NK-92 treated with Interleukin-12 subunit alpha and Interleukin-12 subunit beta, amount 100 ng/mL, for 24 hours (cell line): ENCODE measurements at regions not wholly inside any gene's neighbourhood (a gene's known extent, or its start where the extent isn't known, plus 50 kb on each side); places are given as distances from the start of the nearest gene placed in this dataset.
"Not testable (repeated sequence)": the region's sequence is repeated elsewhere in the genome, so short reads cannot be mapped to it uniquely, and the experiment has no call there.

ENCODE experiments used
- DNase-seq: peaks from one replicate; lab custom pipeline; 2025; lab: John Stamatoyannopoulos, UW

DNA sequence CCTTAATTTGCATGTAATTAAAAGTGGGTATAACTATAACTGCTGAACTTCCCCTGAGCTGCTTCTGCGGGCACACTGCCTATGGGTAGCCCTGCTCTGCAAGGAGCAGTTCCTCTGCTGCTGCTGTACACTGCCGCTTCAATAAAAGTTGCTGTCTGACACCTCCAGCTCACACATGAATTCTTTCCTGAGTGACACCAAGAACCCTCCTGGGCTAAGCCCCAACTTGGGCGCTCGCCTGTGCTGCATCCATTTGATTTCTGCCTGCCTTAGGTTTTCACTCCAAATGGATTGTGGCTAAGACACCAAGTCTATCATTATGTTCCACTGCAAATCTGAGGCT, 215.7 kb downstream of the ANAPC1 start:
- no peak for DNase-seq

DNA sequence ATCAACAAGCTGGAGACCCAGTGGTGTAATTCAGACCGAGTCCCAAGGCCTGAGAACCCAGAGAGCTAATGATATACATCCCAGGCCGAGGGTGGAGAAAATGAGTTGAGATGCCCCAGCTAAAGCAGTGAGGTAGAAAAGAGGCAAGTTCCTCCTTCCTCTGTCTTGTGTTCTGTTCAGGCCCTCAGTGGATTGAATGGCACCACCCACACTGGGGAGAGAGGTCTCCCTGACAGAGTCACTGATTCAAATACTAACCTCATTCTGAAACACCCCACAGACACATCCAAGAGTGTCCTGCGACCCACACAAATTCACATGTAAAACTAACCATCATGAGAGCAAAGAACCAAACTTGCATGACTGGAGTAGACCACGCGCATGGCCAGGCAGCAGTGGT, 215.3 kb downstream of the ANAPC1 start:
- no peak for DNase-seq

DNA sequence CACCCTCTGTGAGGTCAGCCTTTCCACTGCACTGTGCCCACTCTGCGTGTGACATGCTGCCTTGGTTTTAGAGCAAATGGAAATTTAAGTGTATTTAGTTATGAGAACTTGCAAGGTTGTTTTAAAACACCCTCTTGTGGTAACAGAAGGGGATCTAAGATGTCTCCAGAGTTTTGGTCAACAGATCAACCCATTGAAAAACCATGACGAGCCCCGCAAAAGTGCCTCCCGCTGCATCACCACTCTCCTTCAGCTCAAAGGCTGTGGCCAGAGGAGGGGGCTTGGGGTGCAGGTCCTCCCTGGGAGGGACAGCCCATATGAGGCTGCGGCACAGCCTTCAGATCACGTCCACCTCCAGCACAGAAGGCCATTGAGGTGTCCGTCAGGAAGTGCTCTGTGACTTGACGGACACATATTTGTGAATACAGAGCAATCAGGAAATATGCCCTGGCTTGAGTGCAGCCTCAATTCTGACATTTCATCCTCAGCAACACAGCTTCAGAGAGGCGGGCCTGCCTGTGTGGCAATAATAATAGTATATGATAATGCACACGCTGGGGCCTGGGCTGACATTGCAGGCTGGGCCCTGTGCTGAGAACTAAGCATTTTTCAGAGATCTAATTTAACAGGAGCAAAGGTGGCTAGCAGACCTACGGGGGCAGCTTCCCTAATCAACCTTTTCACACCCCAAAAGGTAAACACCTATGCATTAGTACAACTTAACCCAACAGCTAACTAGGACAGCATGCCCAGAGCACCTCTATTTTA, 213.9 kb downstream of the ANAPC1 start:
- DNase-seq, result no peak

DNA sequence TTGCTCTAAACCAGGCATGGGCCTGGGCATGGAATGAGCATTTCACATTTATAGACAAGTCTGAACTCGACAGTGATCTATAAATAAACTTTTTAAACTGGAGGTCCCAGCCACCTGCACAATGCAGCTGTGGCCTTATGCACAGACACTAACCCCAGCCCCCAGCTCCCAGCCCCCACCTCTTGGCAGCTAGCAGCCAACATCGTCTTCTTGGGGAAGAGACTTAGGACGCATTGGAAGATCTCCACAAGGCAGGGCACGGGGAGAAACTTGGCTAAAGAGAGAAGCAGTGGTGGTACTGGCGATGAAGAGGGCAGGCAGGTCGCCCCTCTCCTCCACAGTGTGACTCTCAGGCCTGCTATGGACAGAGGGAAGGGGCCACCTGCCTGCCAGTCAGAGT, 213.2 kb downstream of the ANAPC1 start:
- no peak for DNase-seq

DNA sequence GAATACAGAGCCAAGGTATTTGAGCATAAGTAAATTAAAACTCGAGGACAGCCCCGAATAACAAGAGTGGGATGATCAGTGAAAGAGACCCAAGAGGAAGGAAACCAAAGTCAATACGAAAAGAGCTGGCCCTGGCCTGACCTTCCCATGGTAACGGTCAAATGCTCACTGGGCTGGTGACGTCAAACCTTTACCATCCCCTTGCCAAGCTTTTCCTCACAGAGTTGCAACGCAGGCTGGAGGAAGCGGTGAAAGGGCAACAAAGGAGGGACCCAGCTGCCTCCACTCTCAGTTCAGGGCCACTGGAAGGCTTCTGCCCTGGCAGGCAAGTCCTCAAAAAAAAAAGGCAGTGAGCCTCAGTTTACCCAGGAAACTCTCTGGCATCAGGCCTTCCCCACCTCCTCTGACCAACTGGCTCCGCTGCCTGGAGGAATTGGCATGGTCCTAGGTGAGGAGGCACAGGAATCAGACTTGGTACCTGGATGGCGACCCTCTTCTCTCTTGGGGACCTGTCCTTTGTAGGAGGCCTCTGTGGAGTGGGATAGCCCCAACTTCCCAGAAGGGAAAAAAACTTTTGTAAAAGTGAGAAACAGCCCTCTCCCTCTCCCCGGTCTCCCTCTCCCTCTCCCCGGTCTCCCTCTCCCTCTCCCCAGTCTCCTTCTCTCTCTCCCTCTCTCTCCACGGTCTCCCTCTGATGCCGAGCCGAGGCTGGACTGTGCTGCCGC, 212.4 kb downstream of the ANAPC1 start:
- DNase-seq, result no peak

DNA sequence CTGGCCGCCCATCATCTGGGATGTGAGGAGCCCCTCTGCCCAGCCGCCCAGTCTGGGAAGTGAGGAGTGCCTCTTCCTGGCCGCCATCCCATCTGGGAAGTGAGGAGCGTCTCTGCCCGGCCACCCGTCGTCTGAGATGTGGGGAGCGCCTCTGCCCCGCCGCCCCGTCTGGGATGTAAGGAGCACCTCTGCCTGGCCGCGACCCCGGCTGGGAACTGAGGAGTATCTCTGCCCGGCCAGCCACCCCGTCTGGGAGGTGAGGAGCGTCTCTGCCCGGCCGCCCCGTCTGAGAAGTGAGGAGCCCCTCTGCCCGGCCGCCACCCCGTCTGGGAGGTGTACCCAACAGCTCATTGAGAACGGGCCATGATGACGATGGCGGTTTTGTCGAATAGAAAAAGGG, 211.4 kb downstream of the ANAPC1 start:
- not testable (repeated sequence) for DNase-seq

DNA sequence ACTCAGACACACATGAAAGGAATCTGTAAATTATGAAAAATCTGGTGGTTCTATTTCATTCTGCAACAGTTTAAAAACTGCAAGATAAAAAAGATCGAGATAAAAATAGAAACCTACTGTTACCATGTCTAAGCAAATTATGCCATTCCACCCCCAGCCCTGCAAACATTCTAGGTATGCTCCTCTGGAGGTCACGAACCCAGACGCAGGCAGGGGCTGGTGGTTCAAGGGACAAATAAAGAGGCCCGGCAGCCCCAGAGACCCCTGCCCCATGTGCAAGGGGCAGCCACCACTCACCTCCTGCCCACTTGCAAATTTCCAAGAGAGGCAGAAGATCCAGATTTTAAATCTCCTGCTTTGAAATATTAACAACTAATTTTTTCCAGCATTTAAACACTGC, 210.5 kb downstream of the ANAPC1 start:
- no peak for DNase-seq

DNA sequence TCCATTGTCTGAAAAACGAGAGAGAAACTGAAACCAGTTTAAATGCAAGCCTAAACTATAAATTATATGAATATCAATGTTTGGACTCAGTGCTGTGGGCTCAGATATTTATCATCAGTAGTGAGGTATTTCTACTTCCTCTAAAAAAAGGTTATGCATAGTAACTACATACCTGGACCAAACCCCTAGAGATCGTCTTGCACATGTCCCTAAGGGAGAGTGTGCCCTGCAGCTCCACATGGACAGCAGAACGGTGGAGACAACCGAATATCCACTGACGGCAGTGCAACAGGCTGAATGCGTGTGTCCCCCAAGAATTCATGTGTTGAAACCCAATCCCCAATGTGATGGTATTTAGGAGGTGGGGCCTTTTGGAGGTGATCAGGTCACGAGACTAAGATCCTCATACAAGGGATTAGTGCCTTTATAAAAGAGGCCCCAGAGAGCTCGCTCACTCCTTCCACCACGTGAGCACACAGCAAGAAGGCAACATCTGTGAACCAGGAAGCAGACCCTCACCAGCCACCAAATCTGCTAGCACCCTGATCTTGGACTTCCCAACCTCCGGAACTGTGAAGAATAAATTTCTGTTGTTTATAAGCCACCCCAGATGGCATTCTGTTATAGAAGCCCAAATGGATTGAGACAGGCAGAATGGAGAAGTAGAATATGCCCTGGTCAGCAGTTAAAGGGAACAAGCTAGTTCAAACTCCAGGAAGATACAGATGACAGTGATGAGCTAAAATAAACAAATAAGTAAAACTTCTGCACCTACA, 208.4 kb downstream of the ANAPC1 start:
- DNase-seq, result no peak

DNA sequence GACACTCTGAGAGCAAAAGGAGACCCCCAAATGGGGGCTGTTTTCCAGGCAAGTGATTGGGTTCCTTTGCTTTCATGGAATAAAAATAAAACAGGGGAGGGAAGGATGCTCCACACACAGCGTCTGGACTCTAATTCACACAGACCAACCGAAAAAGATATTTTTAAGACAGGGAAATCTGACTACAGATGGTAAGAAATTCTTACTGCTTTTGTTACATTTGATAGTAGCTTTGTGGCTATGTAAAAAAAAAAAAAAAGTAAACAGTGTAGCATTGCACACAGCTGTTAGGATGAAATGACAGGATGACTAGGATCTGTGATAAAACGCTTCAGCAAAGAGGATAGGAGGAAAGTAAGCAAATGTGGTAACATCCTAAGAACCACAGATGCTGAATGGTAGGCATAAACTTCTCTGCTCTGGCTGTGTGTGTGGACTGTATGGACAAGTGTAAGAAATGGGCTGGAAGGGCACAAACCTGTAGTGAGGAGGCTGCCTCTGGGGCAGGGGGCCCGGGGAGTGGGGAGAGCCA, 207.6 kb downstream of the ANAPC1 start:
- DNase-seq, result no peak

DNA sequence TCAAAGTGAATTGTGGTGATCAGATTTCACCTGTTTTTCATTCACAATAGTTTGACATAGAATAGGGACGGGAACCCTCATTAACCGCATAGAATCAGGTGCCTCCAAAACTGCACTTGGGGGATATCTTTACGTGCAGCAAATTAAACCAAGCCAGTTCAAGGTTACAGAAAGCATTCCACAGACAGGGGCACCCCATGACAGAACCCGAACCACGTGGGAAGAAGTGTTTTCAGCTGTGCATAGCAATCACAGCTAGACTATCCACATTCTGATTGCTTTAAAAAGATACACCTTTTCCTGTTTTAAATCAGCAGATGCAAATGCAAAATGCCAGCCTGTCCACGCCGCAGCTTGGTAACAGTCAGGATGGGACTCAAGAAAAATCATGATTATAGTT, 205.8 kb downstream of the ANAPC1 start:
- no peak for DNase-seq

DNA sequence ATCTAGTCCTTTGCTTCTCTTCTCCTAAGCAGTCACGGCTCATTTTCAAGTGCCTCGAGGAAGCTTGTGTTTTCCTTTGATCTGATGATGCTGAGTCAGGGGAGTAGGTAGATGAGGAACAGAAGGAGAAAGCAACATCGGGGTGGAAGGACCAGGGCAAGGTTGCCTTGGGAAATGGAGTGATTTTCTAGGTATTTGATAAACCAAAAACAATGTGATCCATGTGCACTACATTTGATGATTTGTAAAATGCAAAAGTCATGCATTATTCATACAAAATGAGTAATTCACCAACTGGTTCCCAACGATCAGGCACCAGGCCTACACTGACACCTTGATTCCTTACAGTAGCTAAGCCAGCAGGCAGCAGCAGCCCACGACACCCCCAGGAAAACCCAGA, 205.3 kb downstream of the ANAPC1 start:
- no peak for DNase-seq

DNA sequence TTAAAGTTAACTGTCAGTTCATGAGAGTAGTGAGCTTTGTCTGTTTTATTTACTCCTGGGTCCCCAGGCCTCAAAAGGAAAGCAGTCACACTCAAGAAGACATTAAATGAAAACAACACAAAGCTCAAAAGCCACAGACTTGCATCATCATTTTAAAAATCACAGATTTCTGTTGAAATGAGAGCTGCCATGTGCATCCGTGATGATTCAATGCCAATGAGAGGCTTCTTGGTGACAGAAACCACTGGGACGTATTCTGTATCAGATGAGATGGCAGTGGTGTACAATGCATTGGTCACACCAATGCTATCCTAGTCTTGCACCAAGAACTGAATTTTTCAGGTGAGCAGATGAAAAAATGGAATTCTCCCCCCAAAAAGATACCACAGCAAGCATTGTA, 204.8 kb downstream of the ANAPC1 start:
- DNase-seq, result peak; percentile 33

DNA sequence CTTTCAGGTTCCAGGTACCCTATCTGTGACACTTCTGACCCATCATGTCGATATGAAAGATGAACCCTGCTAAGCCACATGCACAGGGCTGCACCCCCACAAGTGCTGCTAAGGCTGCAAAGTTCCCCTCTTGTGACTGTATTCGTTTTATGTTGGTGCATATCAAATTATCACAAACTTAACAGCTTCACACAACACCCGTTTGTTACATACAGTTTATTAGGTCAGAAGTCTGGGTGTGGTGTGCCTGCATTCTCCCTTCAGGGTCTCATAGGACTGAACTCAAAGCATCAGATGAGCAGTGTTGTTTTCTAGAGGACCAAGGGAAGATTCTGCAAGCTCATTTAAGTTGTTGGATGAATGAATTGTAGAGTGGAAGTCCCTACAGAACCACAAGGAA, 199.4 kb downstream of the ANAPC1 start:
- DNase-seq, result no peak

DNA sequence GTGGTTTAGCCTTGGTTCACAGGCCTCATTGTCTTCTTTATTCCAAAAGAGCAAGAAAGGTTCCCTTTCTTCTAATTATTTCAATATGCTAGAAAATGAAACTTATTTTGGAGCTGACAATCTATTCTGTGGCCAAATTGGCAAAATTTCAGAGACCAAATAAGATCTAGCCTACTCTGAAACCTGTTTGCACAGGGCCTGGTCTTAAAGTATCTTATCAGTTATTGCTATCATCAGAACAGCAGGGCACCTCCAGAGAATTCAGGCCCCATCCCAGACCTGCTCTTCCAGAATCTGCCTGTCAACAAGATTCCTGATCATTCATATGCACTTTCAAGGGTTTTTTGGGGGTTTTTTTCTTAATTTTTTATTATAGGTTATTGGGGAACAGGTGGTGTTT, 198.7 kb downstream of the ANAPC1 start:
- no peak for DNase-seq

DNA sequence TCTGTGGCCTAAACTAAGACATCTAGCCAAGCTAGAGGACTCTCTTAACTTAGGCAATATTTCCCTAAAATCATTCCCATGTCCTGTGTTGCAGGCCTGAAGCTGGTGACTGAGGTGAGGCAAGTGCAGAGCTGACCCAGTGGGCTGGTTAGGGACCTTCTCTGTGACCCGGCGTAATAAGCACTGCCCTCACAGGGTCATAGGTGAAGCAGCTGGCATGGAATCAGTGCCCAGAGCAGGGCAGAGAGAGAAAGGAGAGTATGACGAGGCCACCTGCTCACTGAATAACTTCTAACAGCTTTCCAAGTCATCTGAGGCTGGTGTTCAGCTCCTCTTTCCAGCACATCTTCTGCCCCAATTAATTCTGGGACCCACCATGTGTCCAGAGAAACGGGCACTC, 197.0 kb downstream of the ANAPC1 start:
- no peak for DNase-seq

DNA sequence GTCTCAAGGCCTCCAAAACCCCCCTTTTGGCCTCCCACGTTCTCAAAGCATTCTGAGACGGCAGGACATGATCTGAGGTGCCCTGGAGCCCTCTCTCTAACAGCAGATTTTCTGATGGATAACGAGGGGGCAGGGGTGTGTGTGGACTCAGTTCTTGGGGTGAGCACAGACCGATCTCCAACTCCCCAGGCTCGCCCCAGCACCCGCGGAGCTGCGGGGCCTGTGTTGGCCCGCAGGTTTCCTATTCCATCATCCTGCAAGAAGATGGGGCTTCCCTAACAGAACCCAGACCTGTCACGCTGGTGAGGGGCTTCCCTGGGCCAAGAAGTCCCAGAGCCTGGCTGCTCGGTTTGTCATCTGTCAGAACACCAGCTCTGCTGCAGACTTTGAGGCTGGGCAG, 196.1 kb downstream of the ANAPC1 start:
- DNase-seq, result no peak

DNA sequence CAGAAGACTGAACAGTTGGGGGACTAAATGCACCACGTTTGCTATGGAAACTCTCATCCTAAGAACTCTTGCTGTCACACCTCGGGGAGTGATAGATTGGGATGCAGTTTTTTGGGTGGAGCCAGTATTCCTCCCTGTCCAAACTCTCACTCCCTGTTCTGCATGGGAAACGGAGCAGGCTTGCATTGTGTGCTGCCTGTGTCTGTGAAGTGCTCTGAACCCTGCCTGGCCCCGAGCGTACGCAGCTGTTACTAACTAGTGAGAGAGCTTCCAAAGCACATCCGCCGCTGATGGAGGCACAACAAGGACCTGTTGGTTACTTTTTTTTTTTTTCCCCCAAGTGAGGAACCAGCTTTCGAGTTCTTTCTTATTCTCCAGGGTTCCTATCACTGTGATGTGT, 195.5 kb downstream of the ANAPC1 start:
- no peak for DNase-seq

DNA sequence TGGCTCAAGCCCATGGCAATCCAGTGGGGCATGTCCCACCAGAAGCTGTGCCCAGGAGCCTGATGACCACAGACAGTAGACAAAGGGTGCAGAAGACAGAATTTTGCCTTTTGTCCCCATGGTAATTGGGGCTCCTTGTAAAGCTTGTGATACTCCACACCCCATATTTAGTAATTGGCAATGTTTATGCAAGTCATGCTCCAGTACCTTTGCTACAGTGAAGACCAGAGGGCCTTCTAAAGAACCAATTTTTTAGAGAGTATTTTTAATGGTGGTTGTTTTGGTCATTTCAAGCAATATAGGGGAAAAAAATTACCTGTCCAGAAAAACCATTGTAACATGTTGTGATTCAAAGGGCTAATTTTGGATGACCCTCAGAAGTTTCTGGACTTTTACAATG, 194.8 kb downstream of the ANAPC1 start:
- DNase-seq, result no peak

DNA sequence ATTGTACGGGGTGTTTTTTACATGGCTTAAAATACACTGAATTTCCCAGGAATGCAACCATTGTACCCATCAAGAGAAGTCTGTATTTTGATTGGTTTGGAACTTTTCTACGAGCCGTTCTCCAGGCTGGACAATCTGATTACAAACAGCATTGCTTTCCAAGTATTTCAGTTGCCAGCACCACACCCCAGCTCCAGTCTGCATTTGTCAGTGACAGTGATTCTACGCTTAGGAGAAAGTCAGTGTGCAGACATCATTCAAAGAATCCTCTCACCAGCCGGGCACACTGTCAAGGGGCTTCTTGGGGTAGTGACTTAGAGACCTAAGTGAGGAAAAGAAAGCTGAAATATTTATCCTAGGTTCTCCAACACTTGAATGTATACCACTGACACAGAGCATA, 194.1 kb downstream of the ANAPC1 start:
- DNase-seq, result no peak

DNA sequence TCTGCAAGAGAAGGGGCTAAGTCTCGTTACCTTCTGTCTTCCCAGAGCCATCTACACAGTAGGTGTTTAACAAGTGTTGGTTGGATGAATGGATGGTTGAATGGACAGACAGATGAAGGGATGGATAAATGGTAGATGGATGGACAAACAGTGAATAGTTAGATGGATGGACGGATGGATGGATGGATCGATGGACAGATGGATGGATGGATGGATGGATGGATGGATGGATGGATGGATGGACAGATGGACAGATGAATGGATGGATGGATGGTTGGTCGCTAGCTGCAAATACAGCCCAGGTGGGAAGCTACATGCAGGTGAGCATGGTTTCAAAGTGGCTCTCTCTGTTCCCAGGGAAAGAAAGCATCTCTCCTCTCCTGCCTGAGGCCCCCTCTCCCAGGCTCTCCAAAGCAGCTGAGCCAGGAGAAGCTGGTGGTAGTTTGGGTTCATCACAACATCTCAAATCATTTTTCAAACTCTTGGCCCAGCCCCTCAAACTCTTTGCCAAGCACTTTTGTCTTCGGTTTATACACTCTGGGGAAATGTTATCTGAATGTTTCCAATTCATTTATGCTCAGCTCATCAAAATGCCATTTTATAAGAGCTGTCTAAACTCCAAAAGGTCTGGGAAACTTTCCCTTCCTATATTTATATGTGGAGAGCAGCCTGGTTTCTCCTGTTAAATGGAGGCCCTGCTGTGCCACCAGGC, 192.7 kb downstream of the ANAPC1 start:
- DNase-seq, result no peak

DNA sequence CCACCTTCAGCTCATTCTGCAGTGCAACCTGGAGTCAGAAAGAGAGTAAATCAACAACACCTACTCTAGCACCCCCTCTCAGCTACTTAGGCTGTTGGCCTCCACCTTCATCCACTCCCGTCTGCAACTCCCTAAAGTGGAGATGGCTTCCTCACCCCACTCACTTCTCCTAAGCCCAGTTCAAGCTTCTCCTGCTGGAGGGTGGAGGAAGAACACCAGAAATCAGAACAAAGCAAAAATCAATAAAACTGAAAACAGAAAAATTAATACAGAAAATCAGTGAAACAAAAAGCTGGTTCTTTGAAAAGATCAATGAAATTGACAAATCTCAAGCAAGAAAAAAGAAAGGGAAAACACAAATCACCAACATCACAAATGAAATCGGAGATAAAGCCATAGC, 191.7 kb downstream of the ANAPC1 start:
- DNase-seq, result no peak

DNA sequence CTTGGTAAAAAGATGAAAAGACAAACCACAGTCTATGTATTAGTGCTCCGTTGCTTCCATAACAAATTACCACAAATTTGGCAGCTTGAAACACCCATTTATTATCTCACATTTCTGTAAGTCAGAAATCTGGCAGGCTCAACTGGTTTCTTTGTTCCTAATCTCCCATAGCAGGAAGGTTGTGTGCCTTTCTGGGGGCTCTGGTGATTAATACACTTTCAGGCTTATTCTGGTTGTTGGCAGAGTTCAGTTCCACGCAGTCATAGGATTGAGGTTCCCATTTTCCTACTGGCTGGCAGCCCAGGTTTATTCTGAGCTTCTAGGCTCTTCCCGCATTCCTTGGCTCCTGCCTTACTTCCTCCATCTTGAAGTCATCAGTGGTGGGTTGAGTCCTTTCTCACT, 189.3 kb downstream of the ANAPC1 start:
- no peak for DNase-seq
